Transverse colon (tissue), 3 donors: ENCODE measurements at regions not wholly inside any gene's neighbourhood (a gene's known extent, or its start where the extent isn't known, plus 50 kb on each side); places are given as distances from the start of the nearest gene placed in this dataset.

ENCODE experiments used
- POLR2A ChIP-seq: fragments of 450-650 bp; IDR thresholded peaks from one replicate; pipeline ENCODE4 v1.6.1; 2016; ENCODE audit warnings: antibody characterized with exemption, mild to moderate bottlenecking, moderate library complexity
- TF ChIP-seq, protein P1 (sequence below), 5 experiments: fragments of 200-600 bp in 3 of 5; fragments of 450-650 bp in 2 of 5; sonication (generic) in 3 of 5; IDR thresholded peaks; 1 replicate in 2 of 5; 2 replicates in 3 of 5; pipeline ENCODE4 v1.5.1; 2016 to 2017; ENCODE audit warnings: antibody characterized with exemption in 5 of 5, inconsistent platforms in 3 of 5, mild to moderate bottlenecking in 2 of 5, moderate library complexity in 1 of 5

DNA sequence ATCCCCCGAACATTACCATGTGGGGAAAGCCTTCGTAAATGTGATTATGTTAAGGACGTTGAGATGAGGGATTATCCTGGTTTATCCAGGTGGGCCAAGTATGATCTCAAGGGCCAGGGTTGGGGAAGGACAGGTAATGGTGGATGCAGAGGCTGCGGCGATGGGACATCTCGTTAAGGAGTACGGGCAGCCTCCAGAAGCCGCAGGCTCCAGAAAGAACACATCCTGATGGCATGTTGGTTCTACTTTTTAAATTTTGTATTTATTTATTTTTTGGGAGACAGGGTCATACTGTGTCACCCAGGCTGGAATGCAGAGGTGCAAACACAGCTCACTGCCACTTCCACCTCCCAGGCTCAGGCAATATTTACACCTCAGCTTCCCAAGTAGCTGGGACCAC, 86.2 kb upstream of the RAB6C start:
- TF ChIP-seq, protein P1, sequence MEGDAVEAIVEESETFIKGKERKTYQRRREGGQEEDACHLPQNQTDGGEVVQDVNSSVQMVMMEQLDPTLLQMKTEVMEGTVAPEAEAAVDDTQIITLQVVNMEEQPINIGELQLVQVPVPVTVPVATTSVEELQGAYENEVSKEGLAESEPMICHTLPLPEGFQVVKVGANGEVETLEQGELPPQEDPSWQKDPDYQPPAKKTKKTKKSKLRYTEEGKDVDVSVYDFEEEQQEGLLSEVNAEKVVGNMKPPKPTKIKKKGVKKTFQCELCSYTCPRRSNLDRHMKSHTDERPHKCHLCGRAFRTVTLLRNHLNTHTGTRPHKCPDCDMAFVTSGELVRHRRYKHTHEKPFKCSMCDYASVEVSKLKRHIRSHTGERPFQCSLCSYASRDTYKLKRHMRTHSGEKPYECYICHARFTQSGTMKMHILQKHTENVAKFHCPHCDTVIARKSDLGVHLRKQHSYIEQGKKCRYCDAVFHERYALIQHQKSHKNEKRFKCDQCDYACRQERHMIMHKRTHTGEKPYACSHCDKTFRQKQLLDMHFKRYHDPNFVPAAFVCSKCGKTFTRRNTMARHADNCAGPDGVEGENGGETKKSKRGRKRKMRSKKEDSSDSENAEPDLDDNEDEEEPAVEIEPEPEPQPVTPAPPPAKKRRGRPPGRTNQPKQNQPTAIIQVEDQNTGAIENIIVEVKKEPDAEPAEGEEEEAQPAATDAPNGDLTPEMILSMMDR (IDR thresholded peaks at IDR 0.05) = no peak
- TF ChIP-seq POLR2A = no peak
